Memory B cell (primary cell): ENCODE measurements at regions not wholly inside any gene's neighbourhood (a gene's known extent, or its start where the extent isn't known, plus 50 kb on each side); places are given as distances from the start of the nearest gene placed in this dataset.
"Not testable (repeated sequence)": the region's sequence is repeated elsewhere in the genome, so short reads cannot be mapped to it uniquely, and the experiment has no call there.

Source experiments
- ATAC-seq: fragments of 150-1000 bp; cut with Tn5 transposase; 2 replicates; pipeline ENCODE4 v1.10.0; 2021; ENCODE audit warnings: low read depth, mild to moderate bottlenecking, moderate library complexity
- DNase-seq, 2 donors: peaks; one replicate each; pipeline ENCODE4 v3.0.0; 2022; ENCODE audit warnings: low spot score in 2 of 2
- H3K27ac Mint-ChIP-seq: one replicate; pipeline ENCODE4 v1.8.0; 2022; ENCODE audit warnings: mild to moderate bottlenecking, moderate library complexity, mixed read lengths
- H3K27me3 Mint-ChIP-seq: one replicate; pipeline ENCODE4 v1.8.0; 2022; ENCODE audit warnings: mixed read lengths
- H3K36me3 Mint-ChIP-seq: one replicate; pipeline ENCODE4 v1.8.0; 2022; ENCODE audit warnings: mild to moderate bottlenecking, mixed read lengths
- H3K4me1 Mint-ChIP-seq: one replicate; pipeline ENCODE4 v1.8.0; 2022; ENCODE audit warnings: mixed read lengths
- H3K4me3 Mint-ChIP-seq: one replicate; pipeline ENCODE4 v1.8.0; 2022; ENCODE audit warnings: mild to moderate bottlenecking, moderate library complexity, mixed read lengths
- H3K9me3 Mint-ChIP-seq: one replicate; pipeline ENCODE4 v1.8.0; 2022; ENCODE audit warnings: mixed read lengths

DNA sequence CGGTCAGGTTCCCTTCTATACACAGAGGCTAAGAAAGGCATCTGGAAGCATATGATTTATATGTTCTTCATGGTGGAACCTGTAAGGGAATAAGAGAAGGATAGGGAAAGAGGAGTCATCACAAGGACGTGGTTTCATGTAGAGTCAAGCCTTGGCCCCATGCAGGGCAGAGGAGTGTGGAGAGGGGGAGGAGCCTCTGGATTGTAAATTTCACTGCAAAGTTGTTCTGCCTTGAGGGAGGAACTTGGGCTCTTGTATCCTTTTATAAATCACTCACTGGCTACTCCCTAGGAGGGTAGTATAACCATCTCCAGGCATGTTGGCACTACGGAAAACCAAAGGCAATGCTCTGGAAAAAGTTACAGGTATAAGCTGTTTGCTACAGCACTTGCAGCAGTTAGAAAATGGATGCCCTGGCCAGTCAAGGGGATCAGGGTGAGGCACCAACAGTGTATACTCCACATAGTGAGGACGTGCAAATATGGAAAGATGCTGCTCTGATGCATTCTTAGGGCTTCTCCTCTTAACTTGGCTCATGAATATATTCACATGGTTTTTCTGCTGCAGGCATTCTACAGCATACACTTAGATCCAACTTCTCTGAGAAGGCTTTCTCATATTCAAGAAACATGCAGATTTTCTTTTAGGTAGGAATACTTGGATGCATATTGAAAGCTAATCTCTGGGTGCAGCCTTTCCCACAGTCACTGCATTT is 60.3 kb upstream of the ZNF81 start:
- Mint-ChIP-seq H3K27me3 (peaks cover 6% of the 10 kb centered on the region), H3K4me3 (no peak overlapping the region), H3K27ac (no peak overlapping the region), H3K9me3 (no peaks in the 10 kb centered on the region), H3K4me1 (no peaks in the 10 kb centered on the region), H3K36me3 (no peaks in the 10 kb centered on the region)
- DNase-seq = no peak
- ATAC-seq = no peak

GRCh38 chrX:47772764-47773163 is 63.9 kb upstream of the ZNF81 start:
- H3K27ac Mint-ChIP-seq = no peak overlapping the region
- no peak for DNase-seq
- peaks cover 4% of the 10 kb centered on the region for H3K9me3 Mint-ChIP-seq
- H3K4me3 Mint-ChIP-seq = no peak overlapping the region
- peaks cover 8% of the 10 kb centered on the region for H3K27me3 Mint-ChIP-seq
- no peak for ATAC-seq
- no peaks in the 10 kb centered on the region for H3K36me3 Mint-ChIP-seq
- H3K4me1 Mint-ChIP-seq = no peaks in the 10 kb centered on the region

DNA sequence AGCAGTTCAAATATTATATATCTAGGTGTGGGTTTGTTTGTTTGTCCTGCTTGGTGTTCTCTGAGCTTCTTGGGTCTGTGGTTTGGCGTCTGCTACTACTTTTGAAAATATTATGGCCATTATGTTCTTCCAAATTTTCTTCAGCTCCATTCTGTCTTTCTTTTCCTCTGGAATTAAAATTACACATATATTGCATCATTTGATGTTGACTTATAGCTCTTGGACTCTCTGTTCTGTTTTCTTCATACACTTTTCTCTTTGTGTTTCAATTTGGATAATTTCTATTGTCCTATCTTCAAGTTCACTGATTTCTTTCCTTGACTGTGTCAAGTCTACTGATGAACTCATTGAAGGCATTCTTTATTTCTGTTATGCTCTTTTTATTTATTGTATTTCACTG is 65.2 kb upstream of the ZNF81 start:
- H3K27ac Mint-ChIP-seq = no peak overlapping the region
- H3K4me1 Mint-ChIP-seq = no peaks in the 10 kb centered on the region
- no peaks in the 10 kb centered on the region for H3K36me3 Mint-ChIP-seq
- no peak for ATAC-seq
- DNase-seq = no peak
- peaks cover 10% of the 10 kb centered on the region for H3K27me3 Mint-ChIP-seq
- H3K4me3 Mint-ChIP-seq = no peak overlapping the region
- peaks cover 4% of the 10 kb centered on the region for H3K9me3 Mint-ChIP-seq

GRCh38 chrX:47762826-47763225 is 73.9 kb upstream of the ZNF81 start:
- not testable (repeated sequence) for H3K27ac Mint-ChIP-seq, H3K27me3 Mint-ChIP-seq, H3K36me3 Mint-ChIP-seq, H3K4me3 Mint-ChIP-seq, H3K9me3 Mint-ChIP-seq, ATAC-seq, H3K4me1 Mint-ChIP-seq, DNase-seq

DNA sequence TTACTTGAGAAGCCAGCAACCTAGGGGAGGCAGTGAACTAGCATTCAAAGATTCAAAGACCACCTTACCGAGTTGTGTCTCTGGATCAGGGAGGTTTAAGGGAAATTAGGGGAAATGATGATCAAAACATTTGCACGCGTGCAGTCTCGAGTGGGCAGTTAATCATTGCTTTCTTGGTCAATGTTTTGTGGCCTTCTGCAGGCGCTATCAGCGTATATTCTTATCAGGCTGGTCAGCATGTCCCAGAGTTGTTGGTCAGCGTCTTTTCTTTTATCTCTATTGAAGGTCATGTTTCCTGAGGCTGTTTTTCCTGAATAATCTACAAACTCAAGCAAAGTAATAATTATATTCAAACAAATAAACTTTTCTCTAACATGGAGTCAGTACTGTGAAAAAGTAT is 84.0 kb upstream of the ZNF81 start:
- no peak overlapping the region for H3K4me3 Mint-ChIP-seq
- H3K27me3 Mint-ChIP-seq = peaks cover 15% of the 10 kb centered on the region
- H3K9me3 Mint-ChIP-seq = no peaks in the 10 kb centered on the region
- DNase-seq (no peak), ATAC-seq (no peak)
- H3K36me3 Mint-ChIP-seq = no peaks in the 10 kb centered on the region
- no peaks in the 10 kb centered on the region for H3K4me1 Mint-ChIP-seq
- H3K27ac Mint-ChIP-seq = no peak overlapping the region

DNA sequence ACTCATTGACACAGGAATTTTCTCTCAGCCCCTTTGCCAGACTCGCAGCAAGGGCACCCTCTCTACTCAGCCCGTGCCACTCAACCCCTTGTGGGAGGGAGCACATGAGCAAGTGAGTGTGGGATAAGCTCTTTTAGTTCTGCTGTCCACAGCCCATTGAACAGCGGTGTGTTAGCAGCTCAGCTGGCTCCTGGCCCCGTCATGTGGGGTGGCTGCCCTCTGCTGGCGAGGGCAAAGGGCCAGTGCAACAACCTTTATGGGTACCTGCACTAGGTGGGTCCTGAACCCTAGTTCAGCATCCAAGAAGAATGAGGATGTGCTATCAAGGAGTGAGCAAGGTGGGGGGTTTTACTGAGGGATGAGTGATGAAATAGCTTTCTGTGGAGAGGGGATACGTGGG is 85.0 kb upstream of the ZNF81 start:
- Mint-ChIP-seq H3K27me3 (peaks cover 16% of the 10 kb centered on the region), H3K4me1 (no peaks in the 10 kb centered on the region), H3K9me3 (no peaks in the 10 kb centered on the region), H3K4me3 (no peak overlapping the region), H3K27ac (no peak overlapping the region), H3K36me3 (no peaks in the 10 kb centered on the region)
- ATAC-seq (peak; percentile 35), DNase-seq (peak in 1 of 2 donors; percentile 0)

DNA sequence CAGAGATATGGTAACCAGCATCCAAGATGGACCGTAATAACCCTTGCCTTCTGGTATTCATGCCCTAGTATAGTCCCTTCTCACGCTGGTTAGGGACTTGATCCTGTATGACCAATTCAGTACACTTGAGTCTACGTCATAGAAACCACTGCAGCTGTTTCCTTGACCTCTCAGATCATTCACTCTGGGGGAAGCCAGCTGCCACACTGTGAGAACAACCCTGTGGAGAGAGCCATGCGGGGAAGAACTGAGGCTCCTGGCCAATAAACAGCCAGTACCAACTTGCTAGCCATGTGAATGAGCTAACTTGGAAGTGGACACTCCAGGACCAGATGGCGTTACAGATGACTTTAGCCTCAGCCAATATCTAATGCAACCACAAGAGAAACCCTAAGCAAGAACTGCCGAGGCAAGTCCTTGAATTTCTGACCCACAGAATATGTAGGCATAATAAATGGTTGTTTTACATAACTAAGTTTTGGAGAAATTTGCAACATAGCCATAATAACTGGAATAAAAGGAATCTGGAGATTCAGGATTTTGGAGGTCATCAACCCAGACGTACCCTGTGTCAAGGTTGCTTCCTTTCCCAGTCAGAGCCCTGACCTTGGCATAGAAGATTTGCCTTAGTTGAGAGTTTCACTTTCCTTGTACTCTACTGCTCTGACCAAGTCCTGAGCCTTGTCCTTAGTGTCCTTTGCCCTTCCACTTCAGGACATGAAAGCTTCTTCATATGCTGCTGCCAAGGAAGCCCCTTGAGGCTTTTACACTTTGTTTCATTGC is 87.3 kb upstream of the ZNF81 start:
- Mint-ChIP-seq H3K27ac (no peak overlapping the region), H3K36me3 (no peaks in the 10 kb centered on the region), H3K27me3 (peaks cover 14% of the 10 kb centered on the region), H3K9me3 (no peaks in the 10 kb centered on the region), H3K4me1 (no peaks in the 10 kb centered on the region), H3K4me3 (no peak overlapping the region)
- ATAC-seq (no peak), DNase-seq (no peak)

DNA sequence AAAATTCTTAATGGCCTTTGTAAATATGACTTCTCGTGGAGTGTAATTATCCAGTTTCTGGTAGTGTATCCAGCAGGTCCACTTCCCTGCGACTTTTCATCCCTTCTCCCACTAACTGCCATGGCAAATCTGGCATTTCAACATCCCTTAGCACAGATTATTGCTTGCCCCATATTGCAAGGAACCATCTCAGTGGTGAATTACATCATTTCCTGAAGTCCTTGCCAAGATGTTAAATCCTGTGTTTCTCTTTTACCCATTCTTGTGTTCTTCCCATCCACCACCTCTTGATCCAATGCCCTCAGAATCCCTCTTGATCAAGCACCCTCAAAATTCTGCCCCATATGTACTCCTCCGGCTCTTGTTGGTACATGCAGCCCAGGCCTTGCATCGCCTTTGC is 88.1 kb upstream of the ZNF81 start:
- no peaks in the 10 kb centered on the region for H3K9me3 Mint-ChIP-seq
- DNase-seq = no peak
- peaks cover 14% of the 10 kb centered on the region for H3K27me3 Mint-ChIP-seq
- H3K36me3 Mint-ChIP-seq = no peaks in the 10 kb centered on the region
- ATAC-seq = no peak
- no peak overlapping the region for H3K4me3 Mint-ChIP-seq
- H3K27ac Mint-ChIP-seq = no peak overlapping the region
- H3K4me1 Mint-ChIP-seq = no peaks in the 10 kb centered on the region

DNA sequence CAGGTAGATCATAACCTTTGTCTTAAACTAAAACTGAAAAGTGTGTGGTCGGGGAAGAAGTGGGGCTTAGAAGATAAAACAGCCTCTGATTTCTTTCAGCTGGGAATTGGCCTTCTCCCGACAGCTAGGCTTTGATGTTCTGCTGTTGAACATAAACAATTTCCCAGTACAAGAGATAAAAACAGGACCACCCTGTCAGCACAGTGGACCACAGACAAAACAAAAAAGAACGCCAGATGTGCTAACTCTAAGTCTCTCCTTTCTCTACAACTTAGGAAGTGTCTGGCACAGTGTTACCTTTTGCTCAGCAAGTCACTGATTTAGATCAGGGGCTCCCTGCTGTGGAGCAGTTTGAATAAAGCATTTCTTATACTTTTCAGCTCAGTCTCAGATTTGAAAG is 87.5 kb upstream of the UXT start:
- no peak overlapping the region for H3K27ac Mint-ChIP-seq
- DNase-seq = no peak
- ATAC-seq = no peak
- H3K27me3 Mint-ChIP-seq = peaks cover 14% of the 10 kb centered on the region
- H3K9me3 Mint-ChIP-seq = no peaks in the 10 kb centered on the region
- no peaks in the 10 kb centered on the region for H3K36me3 Mint-ChIP-seq
- no peaks in the 10 kb centered on the region for H3K4me1 Mint-ChIP-seq
- no peak overlapping the region for H3K4me3 Mint-ChIP-seq

- no peaks in the 10 kb centered on the region for H3K4me1 Mint-ChIP-seq
- DNase-seq (no peak), ATAC-seq (no peak)
- H3K36me3 Mint-ChIP-seq = no peaks in the 10 kb centered on the region
- H3K9me3 Mint-ChIP-seq = no peaks in the 10 kb centered on the region
- H3K4me3 Mint-ChIP-seq = no peak overlapping the region
- H3K27me3 Mint-ChIP-seq = peaks cover 14% of the 10 kb centered on the region
- H3K27ac Mint-ChIP-seq = no peak overlapping the region
These were observed 86.4 kb upstream of the UXT start for GRCh38 chrX:47745416-47745815.

GRCh38 chrX:47743504-47743903 is 84.5 kb upstream of the UXT start:
- Mint-ChIP-seq H3K36me3 (no peaks in the 10 kb centered on the region), H3K27ac (no peak overlapping the region), H3K4me3 (no peak overlapping the region), H3K9me3 (no peaks in the 10 kb centered on the region), H3K4me1 (no peaks in the 10 kb centered on the region), H3K27me3 (peaks cover 8% of the 10 kb centered on the region)
- ATAC-seq = no peak
- DNase-seq = no peak

- not testable (repeated sequence) for H3K27ac Mint-ChIP-seq, H3K27me3 Mint-ChIP-seq, H3K4me3 Mint-ChIP-seq, DNase-seq, H3K9me3 Mint-ChIP-seq, ATAC-seq, H3K4me1 Mint-ChIP-seq, H3K36me3 Mint-ChIP-seq
These were observed 79.9 kb upstream of the UXT start for GRCh38 chrX:47738870-47739269.

GRCh38 chrX:47723689-47724088 is 64.7 kb upstream of the UXT start:
- H3K4me3 Mint-ChIP-seq = no peak overlapping the region
- no peaks in the 10 kb centered on the region for H3K36me3 Mint-ChIP-seq
- peaks cover 9% of the 10 kb centered on the region for H3K27me3 Mint-ChIP-seq
- DNase-seq = no peak
- no peak for ATAC-seq
- H3K9me3 Mint-ChIP-seq = no peaks in the 10 kb centered on the region
- H3K4me1 Mint-ChIP-seq = no peaks in the 10 kb centered on the region
- no peak overlapping the region for H3K27ac Mint-ChIP-seq

- H3K4me1 Mint-ChIP-seq = no peaks in the 10 kb centered on the region
- peaks cover 9% of the 10 kb centered on the region for H3K27me3 Mint-ChIP-seq
- H3K9me3 Mint-ChIP-seq = no peaks in the 10 kb centered on the region
- DNase-seq (no peak), ATAC-seq (no peak)
- no peak overlapping the region for H3K4me3 Mint-ChIP-seq
- H3K27ac Mint-ChIP-seq = no peak overlapping the region
- no peaks in the 10 kb centered on the region for H3K36me3 Mint-ChIP-seq
These were observed 64.1 kb upstream of the UXT start for GRCh38 chrX:47723083-47723482.

DNA sequence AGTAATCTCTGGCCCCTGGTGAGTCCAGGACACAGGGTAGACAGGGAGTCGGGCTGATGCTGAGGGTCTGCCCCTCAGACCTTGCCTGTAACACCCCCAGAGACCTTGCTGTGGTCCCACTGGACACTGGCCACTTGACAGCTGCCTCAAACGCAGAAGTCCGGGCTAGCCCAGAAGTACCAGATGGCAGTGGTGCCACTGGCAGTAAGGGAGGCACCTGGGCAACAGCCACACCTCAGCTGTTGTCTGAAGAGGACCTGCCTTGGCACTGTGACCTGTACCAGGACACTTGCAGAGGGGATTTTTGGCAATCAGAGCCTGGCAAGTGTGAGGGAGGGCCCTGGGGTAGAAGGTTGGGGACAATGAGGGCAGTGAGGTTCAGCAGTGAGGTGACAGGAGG is 63.3 kb upstream of the UXT start:
- no peak overlapping the region for H3K4me3 Mint-ChIP-seq

More for the DNA sequence above, 63.3 kb upstream of the UXT start:
- ATAC-seq (no peak), DNase-seq (no peak)
- Mint-ChIP-seq H3K9me3 (no peaks in the 10 kb centered on the region), H3K36me3 (no peaks in the 10 kb centered on the region), H3K27me3 (peaks cover 9% of the 10 kb centered on the region), H3K27ac (no peak overlapping the region), H3K4me1 (no peaks in the 10 kb centered on the region)
